ENCODE measurements at regions not wholly inside any gene's neighbourhood (a gene's known extent, or its start where the extent isn't known, plus 50 kb on each side); places are given as distances from the start of the nearest gene placed in this dataset.

DNA sequence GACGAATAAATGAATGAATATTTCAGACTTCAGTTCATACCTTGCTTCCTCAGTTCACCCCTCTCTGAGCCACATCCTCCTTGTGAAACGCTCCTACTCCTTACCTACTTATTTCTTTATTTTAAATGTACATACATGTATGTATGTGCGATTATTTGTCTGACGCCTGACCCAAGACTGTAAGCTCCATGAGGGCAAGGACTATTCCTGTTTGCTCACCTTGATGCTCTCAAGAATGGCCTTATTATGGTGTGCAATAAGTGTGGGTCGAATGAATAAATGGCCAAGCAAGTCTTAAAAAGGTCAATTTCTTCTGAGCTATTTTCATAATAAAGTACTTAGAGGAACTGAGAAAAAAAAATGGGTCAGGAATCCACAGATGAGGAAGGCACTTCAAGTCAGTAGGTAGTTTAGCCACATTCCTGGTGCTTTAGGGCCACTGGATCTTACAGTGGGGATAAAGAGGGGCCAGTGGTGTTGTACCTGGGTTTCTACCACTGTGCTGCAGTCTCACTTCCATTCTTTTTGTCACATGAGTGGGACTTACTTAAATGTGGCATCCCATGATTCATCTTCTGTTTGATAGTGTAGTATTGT is 74.7 kb downstream of the SDC1 start:
- CTCF ChIA-PET: no interaction called here
- POLR2A ChIA-PET: no interaction called here

GRCh38 chr2:20149703-20150030 is 75.3 kb downstream of the SDC1 start:
- ChIA-PET POLR2A (no interaction called here), CTCF (no interaction called here)

- CTCF ChIA-PET: no interaction called here
Observed at GRCh38 chr2:20148923-20149702, 75.8 kb downstream of the SDC1 start.

GRCh38 chr2:20148426-20148922 is 76.5 kb downstream of the SDC1 start:
- POLR2A ChIA-PET: no interaction called here
- CTCF ChIA-PET: no interaction called here

More at GRCh38 chr2:20148923-20149702, 75.8 kb downstream of the SDC1 start:
- POLR2A ChIA-PET: no interaction called here

DNA sequence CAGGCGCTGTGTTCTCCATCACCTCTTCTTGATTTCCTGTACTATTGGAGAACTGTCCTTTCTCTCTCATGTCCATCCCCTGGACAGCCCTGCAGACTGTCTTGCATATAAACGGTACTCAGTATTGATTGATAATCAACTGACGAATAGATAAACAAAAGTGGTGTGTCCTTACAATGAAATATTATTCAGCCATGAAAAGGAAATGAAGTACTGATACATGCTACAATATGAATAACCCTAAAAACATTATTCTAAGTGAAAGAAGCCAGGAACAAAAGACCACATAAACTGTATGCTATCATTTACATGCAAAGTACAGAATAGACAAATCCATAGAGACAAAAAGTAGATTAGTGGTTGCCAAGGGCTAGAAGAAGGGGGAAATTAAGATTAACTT is 77.6 kb downstream of the SDC1 start:
- CTCF ChIA-PET: no interaction called here
- POLR2A ChIA-PET: no interaction called here

DNA sequence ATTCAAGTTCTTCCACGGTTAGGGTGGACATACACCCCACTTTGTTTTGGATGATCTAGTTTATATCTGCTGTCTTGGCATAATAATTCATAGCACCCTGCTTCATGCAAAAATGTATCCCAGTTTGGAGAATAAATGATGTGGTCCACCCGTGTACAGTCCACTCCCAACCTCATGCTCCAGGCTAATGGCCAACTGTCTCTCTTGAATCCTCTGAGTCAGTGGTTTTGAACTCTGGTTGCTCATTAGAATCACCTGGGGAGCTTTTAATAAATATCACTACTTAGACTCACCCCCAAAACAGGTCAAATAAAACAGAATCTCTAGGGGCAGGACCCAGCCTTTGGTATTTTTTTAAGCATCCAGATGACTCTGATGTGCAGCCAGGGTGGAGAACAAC is 78.5 kb downstream of the SDC1 start:
- POLR2A ChIA-PET: no interaction called here

DNA sequence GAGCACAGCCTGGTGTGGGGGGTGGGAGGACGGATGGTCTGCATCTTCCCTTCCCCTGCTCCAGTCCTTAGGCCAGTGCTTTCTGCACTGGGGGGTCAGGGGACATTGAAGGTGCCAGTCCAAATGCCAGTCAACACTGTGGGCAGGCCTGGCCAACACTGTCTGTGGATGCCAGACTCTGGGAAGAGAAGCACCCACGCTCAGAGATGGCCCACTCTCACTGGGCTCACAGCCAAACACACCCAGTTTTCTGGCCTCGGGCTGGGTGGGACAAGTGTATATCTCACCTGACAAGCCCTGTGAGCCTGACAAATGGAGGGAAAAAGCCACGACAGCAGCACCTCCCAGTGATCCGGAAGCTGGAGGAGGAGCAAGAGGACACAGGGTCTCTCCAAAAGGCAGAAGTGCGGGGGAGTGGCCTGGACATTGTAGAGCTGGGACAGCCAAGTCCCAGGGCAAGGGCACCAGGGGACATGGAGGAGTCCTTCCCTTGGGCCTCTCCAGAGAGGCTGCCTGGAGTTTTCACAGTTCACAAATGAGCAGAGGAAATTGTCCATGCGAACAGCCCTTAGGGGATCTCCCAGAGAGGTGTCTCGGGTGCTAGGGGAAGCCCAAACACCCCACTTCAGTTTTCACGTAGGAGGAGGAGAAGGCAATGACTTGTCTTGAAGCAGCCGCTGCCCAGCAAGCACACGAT is 79.3 kb downstream of the SDC1 start:
- ChIA-PET CTCF (interaction anchor here (0.6 kb wide), 1 partner anchor 38 kb away, joined by 3 read pairs; no protein-coding TSS in a partner anchor), POLR2A (no interaction called here)

More for the DNA sequence above, 78.5 kb downstream of the SDC1 start:
- CTCF ChIA-PET: interaction anchor here (0.6 kb wide), 1 partner anchor 39 kb away, joined by 3 read pairs; no protein-coding TSS in a partner anchor

GRCh38 chr2:20144861-20145260 is 80.1 kb downstream of the SDC1 start:
- ChIA-PET POLR2A (no interaction called here), CTCF (no interaction called here)

DNA sequence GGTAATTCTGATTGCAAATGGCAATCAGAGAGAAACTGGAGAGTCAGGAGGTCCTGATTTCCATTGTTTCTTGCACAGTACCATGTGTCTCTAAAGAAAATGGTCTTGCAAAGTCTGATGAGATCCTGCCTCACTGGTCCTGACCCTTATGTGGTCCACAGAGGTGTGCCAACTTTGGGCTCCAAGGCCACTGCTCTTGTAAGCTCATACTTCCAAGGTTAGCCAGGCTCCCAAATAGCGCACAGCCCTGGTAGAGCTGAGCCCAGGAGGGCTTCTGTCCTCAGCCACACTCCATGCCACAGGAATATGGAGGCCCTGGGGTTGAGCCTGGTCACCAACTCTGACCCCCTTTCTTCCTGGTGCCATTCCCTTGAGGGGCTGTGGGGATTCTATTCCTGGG is 80.7 kb downstream of the SDC1 start:
- CTCF ChIA-PET: no interaction called here
- POLR2A ChIA-PET: no interaction called here

GRCh38 chr2:20143263-20143662 is 81.7 kb downstream of the SDC1 start:
- ChIA-PET POLR2A (no interaction called here), CTCF (no interaction called here)

- ChIA-PET CTCF (no interaction called here), POLR2A (no interaction called here)
Observed at GRCh38 chr2:20141806-20142205, 83.1 kb downstream of the SDC1 start.

DNA sequence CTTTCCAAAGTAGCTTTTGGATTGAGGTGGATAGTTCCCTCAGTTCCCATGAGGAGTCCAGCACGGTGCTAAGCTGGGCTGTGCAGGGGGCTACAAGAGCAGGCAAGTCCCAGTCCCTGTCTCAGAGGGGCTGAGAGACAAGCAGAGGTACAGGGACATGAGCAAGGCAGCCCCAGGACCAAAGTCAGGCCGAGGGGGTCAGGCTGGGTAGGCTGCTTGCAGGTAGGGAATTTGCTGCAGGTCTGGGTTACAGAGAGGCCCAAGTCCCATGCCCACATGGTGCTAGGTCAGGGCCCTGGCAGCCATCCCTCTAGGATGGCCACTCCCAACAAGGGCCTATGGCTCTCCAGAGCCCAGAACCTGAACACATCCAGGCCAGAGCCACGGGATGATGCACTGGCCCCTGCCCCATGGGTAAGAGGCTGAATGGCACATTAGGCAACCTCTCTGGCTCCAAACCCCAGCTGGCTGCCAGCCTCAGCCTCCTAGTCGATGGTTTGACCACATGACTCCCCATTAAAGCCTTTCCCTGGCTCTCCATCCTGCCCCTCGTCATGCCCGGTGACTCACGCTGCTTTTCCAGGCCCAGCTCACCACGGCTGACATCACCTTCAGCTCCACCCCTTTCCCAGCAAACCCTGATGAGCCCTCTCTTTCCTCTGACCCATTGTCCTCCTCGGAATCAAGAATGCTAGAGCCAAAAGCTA is 83.7 kb downstream of the SDC1 start:
- CTCF ChIA-PET: no interaction called here
- POLR2A ChIA-PET: no interaction called here

DNA sequence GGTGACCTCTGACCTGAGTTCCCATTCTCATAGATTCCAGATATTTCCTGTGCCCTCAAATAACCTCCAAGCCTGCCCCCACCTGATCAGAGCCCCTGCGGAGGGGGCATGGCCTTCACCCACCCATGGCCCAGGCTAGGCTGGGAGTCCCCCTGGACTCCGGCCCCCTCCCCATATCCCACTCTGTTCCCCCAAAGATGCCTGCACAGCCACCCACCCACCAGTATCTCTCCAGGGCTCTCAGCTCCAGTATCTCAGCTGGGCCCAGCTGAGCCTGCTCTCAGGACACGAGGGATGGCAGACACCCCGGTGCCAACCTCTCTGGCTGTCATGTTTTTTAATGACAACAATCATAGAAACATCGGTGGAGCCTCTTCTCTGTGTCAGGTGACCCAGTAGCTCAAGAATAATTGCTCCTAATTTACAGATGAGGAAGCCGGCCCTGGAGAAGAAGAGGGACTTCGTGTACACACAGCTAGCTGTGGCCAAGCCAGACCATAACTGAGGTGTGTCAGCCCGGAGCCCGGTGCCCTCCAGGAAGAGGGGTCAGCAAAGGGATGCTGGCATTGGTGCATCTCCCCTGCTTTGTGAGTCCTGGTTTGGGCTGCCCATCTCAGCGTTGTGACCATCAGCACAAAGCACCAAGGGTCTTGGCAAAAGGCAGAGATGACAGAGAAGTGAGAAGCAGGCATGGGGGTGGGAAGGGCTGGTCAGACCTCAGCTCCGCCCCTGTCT is 84.4 kb downstream of the SDC1 start:
- POLR2A ChIA-PET: no interaction called here
- CTCF ChIA-PET: no interaction called here

GRCh38 chr2:20139407-20140172 is 85.3 kb downstream of the SDC1 start:
- CTCF ChIA-PET: no interaction called here
- POLR2A ChIA-PET: interaction anchor here (0.5 kb wide), 1 partner anchor 192 kb away, joined by 3 read pairs; no protein-coding TSS in a partner anchor

- POLR2A ChIA-PET: interaction anchor here (0.5 kb wide), 1 partner anchor 193 kb away, joined by 3 read pairs; no protein-coding TSS in a partner anchor
Observed at GRCh38 chr2:20138696-20139095, 86.2 kb downstream of the SDC1 start.

DNA sequence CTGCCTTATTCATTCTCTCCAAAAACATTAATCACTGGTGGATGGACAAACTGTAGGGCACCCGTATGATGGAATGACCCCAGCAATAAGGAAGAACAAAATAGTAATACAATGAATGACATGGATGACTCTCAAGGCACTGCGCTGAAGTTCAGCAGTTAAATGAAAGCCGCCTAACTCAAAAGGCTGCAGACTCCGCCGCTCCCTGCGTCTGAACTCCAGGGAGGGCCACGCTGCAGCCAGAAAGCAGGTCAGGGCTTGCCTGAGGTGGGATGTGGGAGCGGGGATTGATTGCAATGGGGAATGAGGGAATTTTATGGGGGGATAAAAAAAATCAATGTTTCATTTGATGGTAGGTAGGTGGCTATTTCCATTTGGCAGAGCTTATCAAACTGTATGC is 86.5 kb upstream of the LAPTM4A start:
- ChIA-PET CTCF (no interaction called here), POLR2A (no interaction called here)

More at GRCh38 chr2:20138696-20139095, 86.2 kb downstream of the SDC1 start:
- CTCF ChIA-PET: no interaction called here

- ChIA-PET CTCF (no interaction called here), POLR2A (interaction anchor here (0.6 kb wide), 1 partner anchor 17 kb away, joined by 5 read pairs; no protein-coding TSS in a partner anchor)
Observed at GRCh38 chr2:20137131-20137571, 85.7 kb upstream of the LAPTM4A start.

DNA sequence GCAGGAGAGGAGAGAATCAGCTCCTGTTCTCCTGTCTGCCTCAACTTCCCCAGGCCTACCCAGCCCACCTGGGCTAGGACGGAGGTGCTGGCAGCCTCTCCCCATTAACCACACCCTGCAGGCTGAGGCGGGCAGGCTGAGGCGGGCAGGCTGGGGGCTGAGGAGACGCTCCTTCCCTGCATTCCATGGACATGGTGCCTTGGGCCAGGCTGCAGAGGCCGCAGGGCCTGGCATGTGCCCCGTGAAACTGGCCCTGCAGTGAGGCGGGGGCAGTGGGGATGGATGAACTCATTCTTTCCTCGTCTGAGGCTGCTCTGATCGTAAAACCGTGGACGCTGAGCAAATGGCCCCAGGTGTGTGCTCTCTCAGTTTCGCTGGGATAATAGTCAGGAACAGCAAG is 84.7 kb upstream of the LAPTM4A start:
- ChIA-PET CTCF (interaction anchor here (0.9 kb wide), 1 partner anchor 128 kb away, joined by 6 read pairs; no protein-coding TSS in a partner anchor), POLR2A (no interaction called here)

DNA sequence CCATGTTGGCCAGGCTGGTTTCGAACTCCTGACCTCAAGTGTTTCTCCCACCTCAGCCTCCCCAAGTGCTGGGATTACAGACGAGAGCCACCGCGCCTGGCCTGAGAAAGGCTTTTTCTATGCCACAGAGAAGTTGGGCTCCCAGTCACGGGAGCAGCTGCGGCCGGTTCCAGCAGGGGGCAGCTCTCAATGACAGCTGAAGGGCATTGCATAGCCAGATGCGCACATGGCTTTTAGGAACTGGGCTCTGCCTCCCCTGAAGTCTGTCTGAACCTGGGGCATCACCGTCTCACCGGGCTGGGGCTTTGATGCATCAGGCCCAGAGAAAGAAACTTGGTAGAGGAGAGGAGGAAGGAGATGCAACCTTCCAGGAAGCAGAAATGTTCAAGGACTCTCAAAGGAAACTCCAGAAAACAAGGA is 84.2 kb upstream of the LAPTM4A start:
- ChIA-PET CTCF (interaction anchor here (0.7 to 0.9 kb wide), 3 partner anchors 21 to 129 kb away, joined by 3 to 6 read pairs (median 4); no protein-coding TSS in a partner anchor), POLR2A (no interaction called here)
